GM10248 (cell line): ENCODE measurements at regions not wholly inside any gene's neighbourhood (a gene's known extent, or its start where the extent isn't known, plus 50 kb on each side); places are given as distances from the start of the nearest gene placed in this dataset.

ENCODE experiments used
- CTCF ChIA-PET: fragments of 300-600 bp; sonication (Branson Sonifier 250); formaldehyde crosslinking; extraction: SDS; loops from one replicate; lab custom pipeline; 2021; ENCODE audit warnings: antibody characterized with exemption; lab: Yijun Ruan, JAX
- POLR2A ChIA-PET: fragments of 350-650 bp; sonication (Branson Sonifier 250); formaldehyde crosslinking; extraction: SDS; loops from one replicate; lab custom pipeline; 2020; ENCODE audit warnings: antibody characterized with exemption; lab: Yijun Ruan, JAX
- DNase-seq: peaks from one replicate; pipeline ENCODE4 v3.0.0; 2012; ENCODE audit errors: extremely low spot score
- TF ChIP-seq, protein P1 (sequence below): IDR thresholded peaks from 2 replicates; pipeline ENCODE4 v1.5.1; 2012; ENCODE audit warnings: mild to moderate bottlenecking, low read depth; ENCODE audit errors: extremely low read depth, missing control alignments, control extremely low read depth

DNA sequence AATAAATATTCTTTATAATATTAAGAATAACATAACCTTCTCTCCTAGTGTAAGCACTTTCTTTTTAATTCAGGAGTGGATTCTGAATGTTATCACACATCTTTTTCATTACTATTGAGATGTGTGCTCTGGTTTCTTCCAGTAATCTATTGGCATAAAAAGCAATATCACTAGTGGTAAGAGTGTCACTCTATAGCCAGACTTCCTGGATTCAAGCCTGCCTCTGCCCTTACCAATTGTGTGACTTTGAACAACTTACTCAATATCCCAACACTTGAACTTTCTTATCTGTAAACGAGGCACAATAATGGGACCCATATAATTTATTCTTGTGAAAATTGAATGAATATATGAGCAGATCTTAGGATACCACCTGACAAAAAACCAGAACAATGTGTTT lies 71.0 kb downstream of the SEM1 start:
- CTCF ChIA-PET, result no interaction called here
- TF ChIP-seq, protein P1, sequence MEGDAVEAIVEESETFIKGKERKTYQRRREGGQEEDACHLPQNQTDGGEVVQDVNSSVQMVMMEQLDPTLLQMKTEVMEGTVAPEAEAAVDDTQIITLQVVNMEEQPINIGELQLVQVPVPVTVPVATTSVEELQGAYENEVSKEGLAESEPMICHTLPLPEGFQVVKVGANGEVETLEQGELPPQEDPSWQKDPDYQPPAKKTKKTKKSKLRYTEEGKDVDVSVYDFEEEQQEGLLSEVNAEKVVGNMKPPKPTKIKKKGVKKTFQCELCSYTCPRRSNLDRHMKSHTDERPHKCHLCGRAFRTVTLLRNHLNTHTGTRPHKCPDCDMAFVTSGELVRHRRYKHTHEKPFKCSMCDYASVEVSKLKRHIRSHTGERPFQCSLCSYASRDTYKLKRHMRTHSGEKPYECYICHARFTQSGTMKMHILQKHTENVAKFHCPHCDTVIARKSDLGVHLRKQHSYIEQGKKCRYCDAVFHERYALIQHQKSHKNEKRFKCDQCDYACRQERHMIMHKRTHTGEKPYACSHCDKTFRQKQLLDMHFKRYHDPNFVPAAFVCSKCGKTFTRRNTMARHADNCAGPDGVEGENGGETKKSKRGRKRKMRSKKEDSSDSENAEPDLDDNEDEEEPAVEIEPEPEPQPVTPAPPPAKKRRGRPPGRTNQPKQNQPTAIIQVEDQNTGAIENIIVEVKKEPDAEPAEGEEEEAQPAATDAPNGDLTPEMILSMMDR, result no peak

DNA sequence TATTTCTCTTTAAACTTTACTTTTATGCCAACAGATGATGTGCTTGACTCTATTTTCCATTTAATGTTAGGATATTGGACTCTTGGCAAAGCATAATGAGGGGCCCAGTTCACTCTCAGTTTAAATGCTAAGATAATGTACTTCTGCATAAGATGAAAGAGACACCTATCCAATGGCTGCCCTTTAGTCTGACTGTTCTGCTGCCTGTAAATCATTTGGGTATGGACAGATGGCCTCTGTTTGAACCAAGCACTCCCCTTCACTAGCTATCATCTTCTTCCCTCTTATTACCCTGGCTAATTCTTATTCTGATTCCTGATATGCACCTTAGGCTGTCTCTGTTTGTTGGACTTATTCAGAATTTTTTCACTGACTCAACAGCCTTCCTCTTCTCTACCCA lies 72.1 kb downstream of the SEM1 start:
- CTCF ChIA-PET, result interaction anchor here (1.0 kb wide), 1 partner anchor 9 kb away, joined by 3 read pairs; no protein-coding TSS in a partner anchor

More for the DNA sequence above, 71.0 kb downstream of the SEM1 start:
- POLR2A ChIA-PET, result no interaction called here
- DNase-seq, result no peak

DNA sequence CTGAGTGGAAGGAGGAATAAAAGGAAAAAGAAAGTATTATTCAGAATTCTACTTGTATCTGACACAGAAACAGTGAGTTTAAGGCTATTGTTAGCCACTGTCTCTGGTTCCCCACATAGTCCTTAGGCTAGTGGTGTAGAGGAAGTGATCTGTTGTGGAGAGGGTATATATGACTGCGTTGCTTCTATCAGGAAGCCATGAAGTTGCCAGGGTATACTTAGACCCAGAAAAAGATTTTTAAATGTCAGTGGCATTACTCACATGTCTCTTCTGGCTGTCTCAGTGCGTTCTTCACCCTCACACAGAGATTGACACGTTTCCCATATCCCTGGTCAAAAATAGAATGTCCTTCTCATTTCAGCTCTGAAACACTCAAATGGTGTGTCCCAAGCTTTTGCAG lies 72.7 kb downstream of the SEM1 start:
- CTCF ChIA-PET, result interaction anchor here (1.0 kb wide), 1 partner anchor 9 kb away, joined by 3 read pairs; no protein-coding TSS in a partner anchor
- POLR2A ChIA-PET, result no interaction called here
- TF ChIP-seq, protein P1, result no peak
- DNase-seq, result no peak

More for the DNA sequence above, 72.1 kb downstream of the SEM1 start:
- POLR2A ChIA-PET, result no interaction called here
- TF ChIP-seq, protein P1, result no peak
- no peak for DNase-seq

DNA sequence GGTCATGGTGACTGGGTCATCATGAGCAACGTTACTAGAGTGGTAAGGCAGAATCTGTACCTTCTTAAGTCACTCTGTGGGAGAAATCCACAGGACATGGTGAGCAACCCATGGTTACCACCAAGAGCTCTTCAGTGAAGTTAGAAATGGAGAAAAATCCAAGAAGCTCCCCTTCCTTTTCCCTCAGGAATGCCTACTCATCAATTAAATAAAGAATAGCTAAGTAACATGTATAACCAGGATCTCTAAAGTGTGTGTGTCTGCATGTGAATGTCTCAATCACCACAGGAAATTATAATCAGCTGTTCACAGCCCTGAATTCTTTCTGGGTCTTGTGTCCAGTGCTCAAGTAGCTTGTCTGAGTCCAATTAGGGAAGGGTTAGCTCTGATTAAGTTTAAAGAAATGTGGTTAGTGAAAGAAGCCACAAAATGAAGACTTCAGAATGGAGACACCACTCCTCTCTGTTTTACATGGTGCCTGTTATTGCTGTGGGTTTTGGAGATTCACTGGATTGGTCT lies 73.2 kb downstream of the SEM1 start:
- POLR2A ChIA-PET, result interaction anchor here (0.6 kb wide), 1 partner anchor 1399 kb away, joined by 4 read pairs; no protein-coding TSS in a partner anchor

DNA sequence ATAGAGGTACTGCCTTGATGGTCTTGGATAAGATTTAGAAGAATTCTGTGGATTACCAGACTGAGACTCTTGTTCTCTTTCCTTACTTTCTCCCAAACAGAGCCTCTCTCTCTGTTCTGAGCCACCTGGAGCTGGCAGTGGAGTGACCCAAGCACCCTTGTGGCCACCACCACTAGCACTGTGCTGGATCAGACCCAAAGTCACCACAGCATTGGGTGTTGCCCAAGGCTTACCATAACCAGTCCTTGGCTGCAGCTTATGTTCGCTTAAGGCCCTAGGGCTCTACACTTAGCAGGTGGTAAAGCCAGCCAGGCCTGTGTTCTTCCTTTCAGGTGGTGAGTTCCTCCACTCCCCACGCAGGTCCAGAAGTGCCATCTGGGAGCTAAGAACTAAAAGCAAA lies 79.8 kb downstream of the SEM1 start:
- ChIA-PET CTCF (no interaction called here), POLR2A (no interaction called here)
- DNase-seq, result no peak
- TF ChIP-seq, protein P1, result no peak

More for the DNA sequence above, 73.2 kb downstream of the SEM1 start:
- DNase-seq, result no peak
- CTCF ChIA-PET, result no interaction called here
- TF ChIP-seq, protein P1, result no peak

DNA sequence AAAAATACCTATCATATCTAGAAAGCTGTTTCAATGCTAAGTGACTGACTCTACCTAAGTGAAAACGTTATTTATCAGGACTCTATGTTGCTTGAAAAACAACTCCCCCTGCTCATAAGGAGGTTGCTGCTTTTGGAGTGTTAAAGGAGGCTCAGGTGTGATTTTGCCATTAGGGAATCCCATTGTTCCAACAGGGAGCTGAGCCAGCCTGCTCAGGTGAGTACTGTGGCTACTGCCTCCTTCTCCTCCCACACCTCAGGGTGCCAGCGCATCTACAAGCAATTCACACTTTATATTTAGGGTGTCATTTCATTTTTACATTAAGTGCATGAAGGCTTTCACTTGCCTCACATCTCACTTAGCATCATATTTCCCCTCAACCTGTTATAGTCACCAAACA lies 84.7 kb downstream of the SEM1 start:
- CTCF ChIA-PET, result no interaction called here
- no peak for DNase-seq
- TF ChIP-seq, protein P1, result no peak
- POLR2A ChIA-PET, result no interaction called here
